Sigmoid colon (tissue), 4 donors: ENCODE measurements at regions not wholly inside any gene's neighbourhood (a gene's known extent, or its start where the extent isn't known, plus 50 kb on each side); places are given as distances from the start of the nearest gene placed in this dataset.

Source experiments
- CTCF ChIP-seq, 4 experiments: fragments of 450-650 bp in 3 of 4; fragments of 200-600 bp in 1 of 4; IDR thresholded peaks; one replicate each; pipeline ENCODE4 v1.5.1; 2016 to 2019; ENCODE audit warnings: antibody characterized with exemption in 4 of 4, mild to moderate bottlenecking in 3 of 4, moderate library complexity in 2 of 4
- EP300 ChIP-seq, 4 donors: sonication (generic); formaldehyde crosslinking; IDR thresholded peaks; one replicate each; pipeline ENCODE4 v1.6.1; 2017; ENCODE audit warnings: antibody characterized with exemption in 4 of 4
- POLR2A ChIP-seq, 2 donors: fragments of 450-650 bp; IDR thresholded peaks; one replicate each; pipeline ENCODE4 v1.6.1; 2016; ENCODE audit warnings: antibody characterized with exemption in 2 of 2, mild to moderate bottlenecking in 2 of 2, moderate library complexity in 2 of 2
- POLR2AphosphoS5 ChIP-seq, 4 donors: sonication (generic); formaldehyde crosslinking; IDR thresholded peaks; one replicate each; pipeline ENCODE4 v1.6.1; 2017; ENCODE audit warnings: antibody characterized with exemption in 4 of 4

- TF ChIP-seq CTCF (IDR thresholded peaks at IDR 0.05): no peak
- no peak for TF ChIP-seq EP300 (IDR thresholded peaks at IDR 0.05)
- no peak for TF ChIP-seq POLR2A (IDR thresholded peaks at IDR 0.05)
- no peak for TF ChIP-seq POLR2AphosphoS5 (IDR thresholded peaks at IDR 0.05)
These were observed 189.3 kb downstream of the FAT3 start for GRCh38 chr11:92413757-92414513.
